K562 (cell line): ENCODE measurements at regions not wholly inside any gene's neighbourhood (a gene's known extent, or its start where the extent isn't known, plus 50 kb on each side); places are given as distances from the start of the nearest gene placed in this dataset.

Source experiments
- ATAC-seq: fragments of 200-7000 bp; cut with Tn5 transposase; 3 replicates; pipeline ENCODE4 v1.9.1; 2020; ENCODE audit warnings: moderate library complexity
- BruUV-seq: library from RNA; stranded (reverse); fragments of 400-500 nt; replicated peaks from 2 replicates; lab custom pipeline; 2021; lab: Mats Ljungman, UMichigan
- CTCF ChIA-PET: fragments of 300-600 bp; formaldehyde crosslinking; extraction: SDS; loops from one replicate; lab custom pipeline; 2021; ENCODE audit warnings: low intra/inter-chr PET ratio; lab: Yijun Ruan, JAX
- POLR2A ChIA-PET: fragments of 300-600, 350-650 bp; sonication (Branson Sonifier 250); formaldehyde crosslinking; extraction: SDS; loops from one replicate; lab custom pipeline; 2021; ENCODE audit warnings: antibody characterized with exemption, inconsistent platforms; lab: Yijun Ruan, JAX
- DNase-seq, 4 experiments: peaks; one replicate each; pipeline versions ENCODE4 v3.0.0 to v3.0.0-alpha.2; 2011 to 2018; ENCODE audit warnings: low spot score in 3 of 4, mixed read lengths in 3 of 4; ENCODE audit errors: extremely low read depth in 1 of 4
- FAIRE-seq: peaks from 2 replicates; lab custom pipeline; 2011; peaks lifted over from hg19 to GRCh38; lab: Jason Lieb, UNC
- H2AFZ ChIP-seq: 2 replicates; pipeline ENCODE4 v1.6.0; 2011; ENCODE audit warnings: low read depth, low read length, control low read depth, inconsistent platforms
- H3K27ac ChIP-seq: fragments of 200-600 bp; 3 replicates; pipeline ENCODE4 v1.8.0; 2011; ENCODE audit warnings: low read depth, mild to moderate bottlenecking, control low read depth, inconsistent platforms, low read length, moderate library complexity, mixed read lengths; ENCODE audit errors: extremely low read depth
- H3K27me3 ChIP-seq, 2 experiments: fragments of 300-600 bp in 1 of 2; 2 replicates in 1 of 2; 3 replicates in 1 of 2; pipeline versions ENCODE4 v1.6.0 to v1.8.0; 2011; ENCODE audit warnings: inconsistent platforms in 2 of 2, low read length in 2 of 2, mild to moderate bottlenecking in 1 of 2, mixed read lengths in 1 of 2, moderate library complexity in 1 of 2; ENCODE audit not compliant: control insufficient read depth in 2 of 2, insufficient read depth in 2 of 2
- H3K36me3 ChIP-seq: fragments of 300-600 bp; 3 replicates; pipeline ENCODE4 v1.8.0; 2011; ENCODE audit warnings: mild to moderate bottlenecking, low read length, inconsistent platforms; ENCODE audit not compliant: control insufficient read depth, insufficient read depth
- H3K4me1 ChIP-seq, 2 experiments: fragments of 200-600 bp in 1 of 2; replicated peaks in 1 of 2; 2 replicates in 1 of 2; 3 replicates in 1 of 2; pipeline versions ENCODE4 v1.5.1 to v1.8.0; 2011; ENCODE audit warnings: inconsistent platforms in 2 of 2, low read length in 2 of 2, mild to moderate bottlenecking in 1 of 2, mixed read lengths in 1 of 2, moderate library complexity in 1 of 2; ENCODE audit not compliant: control insufficient read depth in 2 of 2, insufficient read depth in 2 of 2
- H3K4me2 ChIP-seq: 2 replicates; pipeline ENCODE4 v1.6.1; 2011; ENCODE audit warnings: low read length, control low read depth, inconsistent platforms, mixed read lengths; ENCODE audit not compliant: insufficient read depth
- H3K4me3 ChIP-seq: fragments of 200-600 bp; sonication (generic), shearing (Covaris generic); 2 replicates; pipeline ENCODE4 v1.5.1; 2016; ENCODE audit warnings: control low read depth, inconsistent platforms
- H3K79me2 ChIP-seq: fragments of 200-600 bp; 3 replicates; pipeline ENCODE4 v1.8.0; 2011; ENCODE audit warnings: low read length, inconsistent platforms; ENCODE audit not compliant: control insufficient read depth, insufficient read depth
- H3K9ac ChIP-seq, 2 experiments: 2 replicates each; pipeline versions ENCODE4 v1.6.0 to v1.6.1; 2011; ENCODE audit warnings: low read depth in 2 of 2, low read length in 2 of 2, control low read depth in 1 of 2, inconsistent platforms in 1 of 2, mild to moderate bottlenecking in 1 of 2, mixed read lengths in 1 of 2; ENCODE audit not compliant: insufficient read depth in 1 of 2
- H3K9me1 ChIP-seq: one replicate; pipeline ENCODE4 v1.6.0; 2011; ENCODE audit warnings: inconsistent platforms, mild to moderate bottlenecking, low read length, moderate library complexity; ENCODE audit not compliant: control insufficient read depth, insufficient read depth
- H3K9me3 ChIP-seq: replicated peaks from 2 replicates; pipeline ENCODE4 v1.5.1; 2011; ENCODE audit warnings: low read depth, low read length, inconsistent platforms; ENCODE audit not compliant: control insufficient read depth, insufficient read depth
- H4K20me1 ChIP-seq: replicated peaks from 2 replicates; pipeline ENCODE4 v1.6.1; 2011; ENCODE audit warnings: low read length, inconsistent platforms, mixed read lengths; ENCODE audit not compliant: control insufficient read depth, insufficient read depth
- ARNT ChIP-seq, 2 experiments: fragments of 450-650 bp; IDR thresholded peaks; 2 replicates each; pipeline ENCODE4 v1.6.1; 2016; ENCODE audit warnings: mild to moderate bottlenecking in 1 of 2
- CEBPG ChIP-seq, 3 experiments: fragments of 200-800 bp in 1 of 3; sonication (Bioruptor generic) in 1 of 3; sonication (generic) in 1 of 3; formaldehyde crosslinking in 1 of 3; IDR thresholded peaks in 2 of 3; conservative IDR thresholded peaks in 1 of 3; 2 replicates each; pipeline versions ENCODE4 v1.6.1 to v1.8.0; 2016 to 2022; ENCODE audit warnings: missing compliant biosample characterization in 2 of 3, missing genetic modification characterization in 2 of 3, mild to moderate bottlenecking in 1 of 3, missing genetic modification reagents in 1 of 3
- EZH2 ChIP-seq: IDR thresholded peaks from 2 replicates; pipeline ENCODE4 v1.6.1; 2012; ENCODE audit warnings: low read depth, mild to moderate bottlenecking, inconsistent platforms, low read length, borderline replicate concordance
- FOXJ3 ChIP-seq: sonication (generic); formaldehyde crosslinking; IDR thresholded peaks from 2 replicates; pipeline ENCODE4 v1.4.0; 2020; ENCODE audit warnings: mild to moderate bottlenecking, missing genetic modification reagents
- MAZ ChIP-seq, 2 experiments: fragments of 450-650 bp in 1 of 2; sonication (generic) in 1 of 2; formaldehyde crosslinking; IDR thresholded peaks in 1 of 2; conservative IDR thresholded peaks in 1 of 2; 2 replicates each; pipeline versions ENCODE4 v1.4.0 to v1.5.0; 2020; ENCODE audit warnings: mild to moderate bottlenecking in 1 of 2, missing genetic modification reagents in 1 of 2
- NFIC ChIP-seq: fragments of 450-650 bp; IDR thresholded peaks from 2 replicates; pipeline ENCODE4 v1.6.1; 2017; ENCODE audit warnings: mild to moderate bottlenecking, inconsistent platforms
- RAD51 ChIP-seq: fragments of 450-650 bp; IDR thresholded peaks from 2 replicates; pipeline ENCODE4 v1.7.1; 2016; ENCODE audit warnings: low read depth, mild to moderate bottlenecking, borderline replicate concordance
- SP1 ChIP-seq: sonication (generic); formaldehyde crosslinking; IDR thresholded peaks from 2 replicates; pipeline ENCODE4 v1.8.1; 2022; ENCODE audit warnings: mild to moderate bottlenecking, missing genetic modification reagents
- WGBS: fragments of 100-300 bp; shearing (Covaris generic); methylation state at CpG from one replicate; pipeline ENCODE4 v1.1.6; 2016; ENCODE audit warnings: low coverage, mixed read lengths; ENCODE audit not compliant: insufficient coverage; ENCODE audit errors: missing lambda C conversion rate; 5-methylcytosine and 5-hydroxymethylcytosine counted together
- in situ Hi-C: fragments of 300-500 bp; cut with MboI; formaldehyde crosslinking; loops from 4 replicates; pipeline ENCODE4 v1.15.0; 2018; ENCODE audit warnings: inconsistent platforms, mixed read lengths
- intact Hi-C: fragments of 100-400 bp; cut with micrococcal nuclease; formaldehyde crosslinking; loops from 2 replicates; pipeline ENCODE4 v1.14.2; 2022

DNA sequence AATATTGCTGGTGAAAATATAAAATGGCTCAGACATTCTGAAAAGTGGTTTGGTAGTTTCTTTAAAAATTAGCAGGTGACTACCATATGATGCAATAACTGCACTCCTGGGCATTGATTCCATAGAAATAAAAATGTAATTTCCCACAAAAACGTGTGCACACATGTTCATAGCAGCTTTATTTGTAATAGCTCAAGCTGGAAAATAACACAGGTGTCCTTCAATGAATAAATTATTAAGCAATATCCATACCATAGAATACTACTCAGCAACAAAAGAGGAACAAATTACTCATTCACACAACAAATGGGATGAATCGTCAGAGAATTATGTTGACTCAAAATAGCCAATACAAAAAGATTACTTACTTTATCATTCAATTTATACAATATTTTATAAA lies 893.7 kb upstream of the SLIT2 start:
- CTCF ChIA-PET, result no interaction called here
- ATAC-seq, result no peak
- H2AFZ ChIP-seq, result no peak overlapping the region
- POLR2A ChIA-PET, result no interaction called here
- H3K4me1 ChIP-seq, result no peaks in the 10 kb centered on the region
- no peak overlapping the region for H3K27ac ChIP-seq
- no peaks in the 10 kb centered on the region for H3K27me3 ChIP-seq
- intact Hi-C loops (no loop called here), in situ Hi-C loops (no loop called here)
- no peak for DNase-seq
- H3K9me1 ChIP-seq, result no peaks in the 10 kb centered on the region
- H3K9ac ChIP-seq, result no peak overlapping the region
- no peaks in the 10 kb centered on the region for H3K9me3 ChIP-seq
- H3K4me2 ChIP-seq, result no peak overlapping the region
- no peaks in the 10 kb centered on the region for H3K79me2 ChIP-seq
- no peaks in the 10 kb centered on the region for H3K36me3 ChIP-seq
- TF ChIP-seq SP1 (CRISPR knock-in tag) (no peak), CEBPG (CRISPR knock-in tag; IDR thresholded peaks at IDR 0.05) (no peak), CEBPG (tag; conservative IDR thresholded peaks at IDR 0.05 in 1 of 2, IDR thresholded peaks at IDR 0.05 in 1 of 2) (peak in 1 of 2 experiments; percentile 62; a peak in 2 of 4 replicates), RAD51 (no peak), MAZ (CRISPR knock-in tag; conservative IDR thresholded peaks at IDR 0.05 in 1 of 2, IDR thresholded peaks at IDR 0.05 in 1 of 2) (no peak), ARNT (IDR thresholded peaks at IDR 0.05) (no peak)
- WGBS, result 0% methylated on average over 2 of the region's 2 CpGs
- FAIRE-seq, result no peak
- H4K20me1 ChIP-seq, result no peaks in the 10 kb centered on the region
- H3K4me3 ChIP-seq, result no peak overlapping the region
- no TSS peak for BruUV-seq

DNA sequence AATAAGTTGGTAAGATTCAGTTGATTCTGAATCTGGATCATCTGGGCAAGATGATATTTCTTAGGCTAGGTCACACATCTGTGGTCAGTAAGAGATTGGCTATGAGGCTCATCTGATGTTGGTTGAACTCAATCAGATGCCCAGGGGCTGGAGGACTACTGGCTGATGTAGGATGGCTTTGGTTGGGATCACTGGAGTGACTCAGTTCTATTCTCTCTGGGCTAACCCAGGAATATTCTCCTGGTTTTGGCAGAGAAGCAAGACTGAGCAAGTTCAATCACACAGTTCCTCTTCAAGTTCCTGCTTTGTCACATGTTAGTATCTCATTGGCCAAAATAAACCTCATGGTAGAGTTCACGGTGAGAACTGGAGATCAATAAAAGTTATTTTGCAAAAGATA lies 902.3 kb upstream of the SLIT2 start:
- Histone ChIP-seq H4K20me1 (no peaks in the 10 kb centered on the region), H3K79me2 (no peaks in the 10 kb centered on the region), H3K4me1 (no peaks in the 10 kb centered on the region), H3K4me2 (no peak overlapping the region), H3K9me1 (no peaks in the 10 kb centered on the region), H3K27me3 (no peaks in the 10 kb centered on the region), H3K4me3 (no peak overlapping the region), H3K27ac (no peak overlapping the region), H3K9ac (no peak overlapping the region), H3K9me3 (no peaks in the 10 kb centered on the region; the same call in 1 of the 2 replicates), H2AFZ (no peak overlapping the region), H3K36me3 (no peaks in the 10 kb centered on the region)
- in situ Hi-C loops (no loop called here), intact Hi-C loops (no loop called here)
- ChIA-PET POLR2A (no interaction called here), CTCF (no interaction called here)
- no TSS peak for BruUV-seq
- no peak for DNase-seq
- ATAC-seq, result no peak
- WGBS, result 0% methylated on average over 1 of the region's 1 CpG
- FAIRE-seq, result no peak
- TF ChIP-seq FOXJ3 (no peak), NFIC (no peak), EZH2 (no peak)
